ENCODE measurements at regions not wholly inside any gene's neighbourhood (a gene's known extent, or its start where the extent isn't known, plus 50 kb on each side); places are given as distances from the start of the nearest gene placed in this dataset.

- ATAC-seq (ENCODE audit: low FRiP score in 2 of 2): no peak
- H3K9me3 ChIP-seq: no peaks in the 10 kb centered on the region
- WGBS, 2 donors: 85 to 87% methylated on average over 14 to 18 of the region's 18 CpGs
- H3K36me3 ChIP-seq: no peaks in the 10 kb centered on the region
- H3K4me3 ChIP-seq: no peak overlapping the region
- H3K4me1 ChIP-seq: no peaks in the 10 kb centered on the region
- TF ChIP-seq CTCF (IDR thresholded peaks at IDR 0.05) (no peak), EP300 (IDR thresholded peaks at IDR 0.05) (no peak), POLR2AphosphoS5 (IDR thresholded peaks at IDR 0.05) (no peak)
- H3K27me3 ChIP-seq: no peaks in the 10 kb centered on the region
- DNase-seq: peak in 1 of 2 donors; percentile 18
- H3K27ac ChIP-seq: no peak overlapping the region
These were observed 53.2 kb upstream of the SHANK2 start for GRCh38 chr11:71305451-71306125.

GRCh38 chr11:71305041-71305440 is 52.7 kb upstream of the SHANK2 start:
- DNase-seq (no peak), ATAC-seq (ENCODE audit: low FRiP score in 2 of 2) (no peak)
- Histone ChIP-seq H3K4me3 (no peak overlapping the region), H3K4me1 (no peaks in the 10 kb centered on the region), H3K27me3 (no peaks in the 10 kb centered on the region), H3K27ac (no peak overlapping the region), H3K9me3 (no peaks in the 10 kb centered on the region), H3K36me3 (no peaks in the 10 kb centered on the region)
- WGBS, 2 donors: 91 to 94% methylated on average over 4 to 7 of the region's 7 CpGs
- TF ChIP-seq CTCF (IDR thresholded peaks at IDR 0.05) (no peak), POLR2A (IDR thresholded peaks at IDR 0.05) (no peak), POLR2AphosphoS5 (IDR thresholded peaks at IDR 0.05) (no peak), EP300 (IDR thresholded peaks at IDR 0.05) (no peak)

- Histone ChIP-seq H3K4me1 (no peaks in the 10 kb centered on the region), H3K4me3 (no peak overlapping the region), H3K36me3 (no peaks in the 10 kb centered on the region), H3K27me3 (no peaks in the 10 kb centered on the region), H3K9me3 (no peaks in the 10 kb centered on the region), H3K27ac (no peak overlapping the region)
- TF ChIP-seq EP300 (IDR thresholded peaks at IDR 0.05) (no peak), POLR2A (IDR thresholded peaks at IDR 0.05) (no peak), CTCF (IDR thresholded peaks at IDR 0.05) (no peak), POLR2AphosphoS5 (IDR thresholded peaks at IDR 0.05) (no peak)
- ATAC-seq (ENCODE audit: low FRiP score in 2 of 2) (no peak), DNase-seq (peak in 1 of 2 donors; percentile 6)
- 96 to 100% methylated on average over 2 to 3 of the region's 3 CpGs for WGBS, 2 donors
These were observed 52.1 kb upstream of the SHANK2 start for GRCh38 chr11:71304491-71304890.

GRCh38 chr11:71304045-71304444 is 51.7 kb upstream of the SHANK2 start:
- Histone ChIP-seq H3K4me1 (no peaks in the 10 kb centered on the region), H3K4me3 (no peak overlapping the region), H3K36me3 (no peaks in the 10 kb centered on the region), H3K9me3 (no peaks in the 10 kb centered on the region), H3K27ac (no peak overlapping the region), H3K27me3 (no peaks in the 10 kb centered on the region)
- TF ChIP-seq EP300 (IDR thresholded peaks at IDR 0.05) (no peak), CTCF (IDR thresholded peaks at IDR 0.05) (no peak)
- WGBS, 2 donors: 84 to 100% methylated on average over 1 of the region's 1 CpG
- no peak for ATAC-seq (ENCODE audit: low FRiP score in 2 of 2)
- no peak for DNase-seq

- no peak overlapping the region for H3K27ac ChIP-seq
- no peaks in the 10 kb centered on the region for H3K4me1 ChIP-seq
- ATAC-seq (ENCODE audit: low FRiP score in 2 of 2) (no peak), DNase-seq (no peak)
- 79 to 85% methylated on average over 2 of the region's 2 CpGs for WGBS, 2 donors
- TF ChIP-seq EP300 (IDR thresholded peaks at IDR 0.05) (no peak), POLR2A (IDR thresholded peaks at IDR 0.05) (no peak), CTCF (IDR thresholded peaks at IDR 0.05) (no peak), POLR2AphosphoS5 (IDR thresholded peaks at IDR 0.05) (no peak)
- no peaks in the 10 kb centered on the region for H3K27me3 ChIP-seq
- no peaks in the 10 kb centered on the region for H3K9me3 ChIP-seq
- no peak overlapping the region for H3K4me3 ChIP-seq
- no peaks in the 10 kb centered on the region for H3K36me3 ChIP-seq
These were observed 50.5 kb upstream of the SHANK2 start for GRCh38 chr11:71302911-71303310.

All from upper lobe of left lung (tissue), 6 donors.